ENCODE measurements at regions not wholly inside any gene's neighbourhood (a gene's known extent, or its start where the extent isn't known, plus 50 kb on each side); places are given as distances from the start of the nearest gene placed in this dataset.

DNA sequence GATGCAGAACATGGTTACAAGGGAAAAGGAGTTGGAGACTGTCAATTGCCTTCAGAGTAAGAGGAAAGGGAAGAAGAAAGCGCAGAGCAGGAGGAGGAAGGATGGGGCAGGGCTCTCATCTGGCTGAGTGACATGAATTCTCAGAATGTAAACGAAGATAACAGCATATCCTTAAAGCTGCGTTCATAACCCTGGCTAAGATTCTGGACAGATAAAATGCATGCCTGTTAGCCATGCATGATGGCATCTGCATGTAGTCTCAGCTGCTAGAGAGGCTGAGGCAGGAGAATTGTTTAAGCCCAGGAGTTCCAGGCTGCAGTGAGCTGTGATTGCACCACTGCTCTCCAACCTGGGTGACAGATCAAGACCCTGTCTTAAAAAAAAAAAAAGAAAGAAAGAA is 493.5 kb upstream of the PRKX start:
- TF ChIP-seq YY1 (IDR thresholded peaks at IDR 0.05; ENCODE audit: insufficient read depth, insufficient read length) (no peak), SUZ12 (IDR thresholded peaks at IDR 0.05; ENCODE audit: extremely low read depth, insufficient read depth, insufficient read length) (no peak)

Measured in NT2/D1 (cell line).